ENCODE measurements at regions not wholly inside any gene's neighbourhood (a gene's known extent, or its start where the extent isn't known, plus 50 kb on each side); places are given as distances from the start of the nearest gene placed in this dataset.

DNA sequence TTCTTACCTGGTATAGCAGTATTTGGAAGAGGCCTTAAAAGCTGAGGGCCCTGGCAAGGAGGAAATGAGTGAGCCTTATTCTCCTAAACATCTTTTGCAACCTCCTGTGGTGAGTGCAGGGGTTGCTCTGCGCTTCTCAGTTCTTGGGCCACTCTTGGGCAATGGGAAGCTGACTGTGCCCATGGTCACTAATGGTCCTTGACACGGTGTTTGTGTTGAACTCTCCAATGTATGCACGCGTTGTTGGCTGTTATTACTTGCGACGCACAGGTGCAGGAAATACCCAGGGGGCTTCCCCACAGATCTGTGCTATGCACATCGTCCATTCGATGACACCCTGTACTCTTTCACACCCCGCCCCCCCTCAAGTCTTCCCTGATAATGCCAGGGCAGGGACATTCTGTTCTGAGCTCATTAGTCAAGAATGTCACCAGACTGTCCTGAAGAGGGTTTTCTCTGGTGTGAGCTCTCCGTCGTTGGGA is 79.7 kb downstream of the EDN1 start:
- no peaks in the 10 kb centered on the region for H3K36me3 Mint-ChIP-seq (ENCODE audit: low read depth)
- no peak overlapping the region for H3K27ac Mint-ChIP-seq
- no peak overlapping the region for H3K4me3 Mint-ChIP-seq

DNA sequence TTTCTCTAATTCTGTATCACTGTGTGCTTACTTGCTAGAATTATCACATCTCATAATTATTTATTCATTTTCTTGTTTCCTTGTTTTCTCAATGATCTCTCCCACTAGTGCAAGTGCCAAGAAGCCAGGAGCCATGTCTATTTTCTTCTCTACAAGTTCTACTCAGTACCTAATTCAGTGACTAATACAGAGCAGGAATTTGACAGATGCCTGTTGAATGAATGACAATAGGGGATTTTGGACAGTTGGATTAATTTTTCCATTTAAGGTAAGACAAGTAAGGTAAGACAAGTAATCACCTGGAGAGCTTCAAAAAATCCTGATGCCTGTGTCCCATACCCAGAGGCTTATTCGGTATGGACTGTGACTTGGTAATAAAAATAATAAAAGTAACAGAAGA is 81.0 kb downstream of the EDN1 start:
- TF ChIP-seq, protein P1, sequence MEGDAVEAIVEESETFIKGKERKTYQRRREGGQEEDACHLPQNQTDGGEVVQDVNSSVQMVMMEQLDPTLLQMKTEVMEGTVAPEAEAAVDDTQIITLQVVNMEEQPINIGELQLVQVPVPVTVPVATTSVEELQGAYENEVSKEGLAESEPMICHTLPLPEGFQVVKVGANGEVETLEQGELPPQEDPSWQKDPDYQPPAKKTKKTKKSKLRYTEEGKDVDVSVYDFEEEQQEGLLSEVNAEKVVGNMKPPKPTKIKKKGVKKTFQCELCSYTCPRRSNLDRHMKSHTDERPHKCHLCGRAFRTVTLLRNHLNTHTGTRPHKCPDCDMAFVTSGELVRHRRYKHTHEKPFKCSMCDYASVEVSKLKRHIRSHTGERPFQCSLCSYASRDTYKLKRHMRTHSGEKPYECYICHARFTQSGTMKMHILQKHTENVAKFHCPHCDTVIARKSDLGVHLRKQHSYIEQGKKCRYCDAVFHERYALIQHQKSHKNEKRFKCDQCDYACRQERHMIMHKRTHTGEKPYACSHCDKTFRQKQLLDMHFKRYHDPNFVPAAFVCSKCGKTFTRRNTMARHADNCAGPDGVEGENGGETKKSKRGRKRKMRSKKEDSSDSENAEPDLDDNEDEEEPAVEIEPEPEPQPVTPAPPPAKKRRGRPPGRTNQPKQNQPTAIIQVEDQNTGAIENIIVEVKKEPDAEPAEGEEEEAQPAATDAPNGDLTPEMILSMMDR (IDR thresholded peaks at IDR 0.05): no peak
- Mint-ChIP-seq H3K4me3 (no peak overlapping the region), H3K36me3 (ENCODE audit: low read depth) (no peaks in the 10 kb centered on the region), H3K4me1 (ENCODE audit: low read depth) (peaks cover 12% of the 10 kb centered on the region), H3K9me3 (no peaks in the 10 kb centered on the region), H3K27me3 (ENCODE audit: insufficient read depth) (peaks cover 5% of the 10 kb centered on the region), H3K27ac (no peak overlapping the region)
- no peak for DNase-seq

More for the DNA sequence above, 79.7 kb downstream of the EDN1 start:
- TF ChIP-seq, protein P1 (IDR thresholded peaks at IDR 0.05): no peak
- peaks cover 12% of the 10 kb centered on the region for H3K4me1 Mint-ChIP-seq (ENCODE audit: low read depth)
- peaks cover 5% of the 10 kb centered on the region for H3K27me3 Mint-ChIP-seq (ENCODE audit: insufficient read depth)
- no peaks in the 10 kb centered on the region for H3K9me3 Mint-ChIP-seq
- DNase-seq: no peak

DNA sequence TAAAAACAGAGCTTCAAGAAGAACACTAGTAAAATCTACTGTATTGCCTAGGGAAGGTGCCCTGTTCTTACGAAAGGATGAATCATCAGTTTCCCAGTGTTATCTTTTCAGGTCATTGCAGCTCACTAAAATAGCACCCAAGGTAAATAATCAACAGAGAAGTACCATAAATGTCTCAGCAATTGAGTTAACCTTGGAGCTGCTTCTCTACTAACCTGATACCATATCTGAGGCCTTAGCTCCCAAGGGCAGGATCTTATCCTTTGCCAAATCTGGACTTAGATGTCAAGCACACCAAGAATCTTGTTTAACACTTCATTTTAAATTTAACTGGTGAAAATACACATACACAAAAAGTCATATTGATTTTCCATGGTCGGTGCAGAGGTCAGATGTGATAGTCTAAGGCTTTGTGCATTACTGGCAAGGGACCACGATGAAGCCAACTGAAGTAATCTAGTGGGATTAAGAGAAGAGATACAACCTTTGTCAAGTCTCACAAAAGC is 81.5 kb downstream of the EDN1 start:
- Mint-ChIP-seq H3K4me1 (ENCODE audit: low read depth) (peaks cover 12% of the 10 kb centered on the region), H3K27ac (no peak overlapping the region), H3K4me3 (no peak overlapping the region), H3K27me3 (ENCODE audit: insufficient read depth) (peaks cover 5% of the 10 kb centered on the region), H3K9me3 (no peaks in the 10 kb centered on the region), H3K36me3 (ENCODE audit: low read depth) (no peaks in the 10 kb centered on the region)
- DNase-seq: peak; percentile 3
- TF ChIP-seq, protein P1 (IDR thresholded peaks at IDR 0.05): no peak

DNA sequence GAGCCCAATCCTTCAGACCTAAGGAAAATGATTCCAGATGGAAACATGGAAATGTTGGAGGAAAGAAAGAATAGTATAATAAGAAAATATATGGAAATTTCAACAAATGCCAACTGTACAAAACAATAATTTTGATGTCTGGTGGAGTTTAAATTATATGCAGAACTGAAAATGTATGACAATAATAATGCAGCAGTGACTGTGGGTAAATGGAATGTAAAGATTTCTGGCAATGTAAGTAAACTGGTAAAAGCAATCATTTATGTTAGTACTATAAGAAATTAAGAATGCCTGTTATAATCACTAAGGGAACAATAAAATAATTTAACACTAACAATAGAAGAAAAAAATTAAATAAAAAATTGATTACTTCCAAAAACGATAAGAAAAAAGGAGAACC is 89.0 kb downstream of the EDN1 start:
- peaks cover 3% of the 10 kb centered on the region; the same call in 1 of the 2 replicates for H3K9me3 Mint-ChIP-seq
- no peaks in the 10 kb centered on the region for H3K27me3 Mint-ChIP-seq (ENCODE audit: insufficient read depth)
- no peak for DNase-seq
- H3K4me1 Mint-ChIP-seq (ENCODE audit: low read depth): peaks cover 29% of the 10 kb centered on the region
- peaks cover 6% of the 10 kb centered on the region; the same call in 1 of the 2 replicates for H3K36me3 Mint-ChIP-seq (ENCODE audit: low read depth)
- no peak overlapping the region for H3K4me3 Mint-ChIP-seq
- no peak overlapping the region for H3K27ac Mint-ChIP-seq
- TF ChIP-seq, protein P1 (IDR thresholded peaks at IDR 0.05): no peak

DNA sequence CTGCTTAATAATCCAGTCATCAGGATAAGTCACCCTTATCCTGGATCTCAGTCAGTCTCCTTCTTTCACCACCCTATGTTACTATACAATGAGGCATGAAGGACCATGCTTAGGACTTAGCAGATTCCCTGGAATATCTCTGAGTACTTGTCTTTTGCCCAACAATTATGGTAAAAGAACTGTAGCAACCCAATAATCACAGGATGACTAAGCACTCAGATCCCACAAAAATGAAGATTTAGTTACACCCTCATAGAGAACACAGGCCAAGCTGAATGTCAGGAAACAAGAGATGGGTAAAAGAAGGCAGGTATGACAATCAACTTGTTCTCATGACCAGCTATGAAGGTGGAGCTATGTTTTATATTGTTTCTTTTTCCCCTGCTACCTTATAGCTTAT is 91.4 kb downstream of the EDN1 start:
- TF ChIP-seq, protein P1 (IDR thresholded peaks at IDR 0.05): no peak
- peak; percentile 37 for DNase-seq
- Mint-ChIP-seq H3K36me3 (ENCODE audit: low read depth) (peaks cover 6% of the 10 kb centered on the region; the same call in 1 of the 2 replicates), H3K4me3 (no peak overlapping the region), H3K27ac (peak overlapping the region; percentile 12; the same call in 1 of the 2 replicates), H3K9me3 (peaks cover 3% of the 10 kb centered on the region; the same call in 1 of the 2 replicates), H3K4me1 (ENCODE audit: low read depth) (peaks cover 30% of the 10 kb centered on the region), H3K27me3 (ENCODE audit: insufficient read depth) (no peaks in the 10 kb centered on the region)

Measured in HFFc6 (cell line).